IMR-90 (cell line): ENCODE measurements at regions not wholly inside any gene's neighbourhood (a gene's known extent, or its start where the extent isn't known, plus 50 kb on each side); places are given as distances from the start of the nearest gene placed in this dataset.

ENCODE experiments used
- ATAC-seq: fragments of 200-7000 bp; cut with Tn5 transposase; 2 replicates; pipeline ENCODE4 v1.9.1; 2020; ENCODE audit warnings: low read depth, mild to moderate bottlenecking, moderate library complexity
- BruUV-seq: library from RNA; stranded (reverse); fragments of 400-500 nt; replicated peaks from 2 replicates; lab custom pipeline; 2021; lab: Mats Ljungman, UMichigan
- CTCF ChIA-PET: fragments of 300-600 bp; formaldehyde crosslinking; extraction: SDS; loops from one replicate; lab custom pipeline; 2021; ENCODE audit warnings: antibody characterized with exemption; lab: Yijun Ruan, JAX
- POLR2A ChIA-PET: fragments of 300-600 bp; sonication (Branson Sonifier 250); formaldehyde crosslinking; loops from one replicate; lab custom pipeline; 2022; ENCODE audit warnings: antibody characterized with exemption; ENCODE audit not compliant: unreplicated experiment; lab: Charles Lee
- DNase-seq: peaks from one replicate; pipeline ENCODE4 v3.0.0; 2013
- H2AFZ ChIP-seq: replicated peaks from 2 replicates; pipeline ENCODE3; 2013; ENCODE audit warnings: low read length, mild to moderate bottlenecking; ENCODE audit not compliant: poor library complexity
- H2AK5ac ChIP-seq: 2 replicates; pipeline ENCODE4 v1.6.1; 2013; ENCODE audit warnings: low read depth, low read length, inconsistent platforms
- H2AK9ac ChIP-seq: replicated peaks from 2 replicates; pipeline ENCODE3; 2013; ENCODE audit warnings: mild to moderate bottlenecking, low read depth, low read length, moderate library complexity; ENCODE audit not compliant: poor library complexity
- H2BK120ac ChIP-seq: 2 replicates; pipeline ENCODE4 v1.6.1; 2013; ENCODE audit warnings: low read depth, low read length, inconsistent platforms
- H2BK15ac ChIP-seq: 3 replicates; pipeline ENCODE4 v1.6.1; 2013; ENCODE audit warnings: low read depth, low read length, inconsistent platforms
- H2BK20ac ChIP-seq: 2 replicates; pipeline ENCODE4 v1.6.1; 2013; ENCODE audit warnings: low read depth, mild to moderate bottlenecking, inconsistent platforms, low read length, moderate library complexity
- H2BK5ac ChIP-seq: 2 replicates; pipeline ENCODE4 v1.6.1; 2013; ENCODE audit warnings: mild to moderate bottlenecking, low read depth, low read length, inconsistent platforms; ENCODE audit not compliant: poor library complexity, severe bottlenecking
- H3K14ac ChIP-seq: replicated peaks from 2 replicates; pipeline ENCODE4 v1.6.1; 2013; ENCODE audit warnings: low read depth, low read length, inconsistent platforms
- H3K18ac ChIP-seq: 2 replicates; pipeline ENCODE4 v1.6.1; 2013; ENCODE audit warnings: low read depth, low read length, control low read depth
- H3K23ac ChIP-seq: 2 replicates; pipeline ENCODE4 v1.6.1; 2013; ENCODE audit warnings: low read depth, low read length, inconsistent platforms
- H3K27ac ChIP-seq: 2 replicates; pipeline ENCODE4 v1.5.1; 2013; ENCODE audit warnings: mild to moderate bottlenecking, control low read depth, low read length; ENCODE audit not compliant: insufficient read depth
- H3K27me3 ChIP-seq: 2 replicates; pipeline ENCODE4 v1.6.1; 2013; ENCODE audit warnings: low read length; ENCODE audit not compliant: control insufficient read depth, insufficient read depth
- H3K36me3 ChIP-seq: 2 replicates; pipeline ENCODE4 v1.6.1; 2013; ENCODE audit warnings: low read length, mixed read lengths; ENCODE audit not compliant: control insufficient read depth, insufficient read depth
- H3K4ac ChIP-seq: 2 replicates; pipeline ENCODE4 v1.6.1; 2013; ENCODE audit warnings: low read depth, low read length, inconsistent platforms
- H3K4me1 ChIP-seq: 2 replicates; pipeline ENCODE4 v1.6.1; 2013; ENCODE audit warnings: low read length, mixed read lengths; ENCODE audit not compliant: control insufficient read depth, insufficient read depth
- H3K4me2 ChIP-seq: 2 replicates; pipeline ENCODE4 v1.6.1; 2013; ENCODE audit warnings: low read depth, mild to moderate bottlenecking, control low read depth, low read length, moderate library complexity
- H3K4me3 ChIP-seq: 2 replicates; pipeline ENCODE4 v1.5.1; 2013; ENCODE audit warnings: low read depth, mild to moderate bottlenecking, control low read depth, low read length, moderate library complexity; ENCODE audit not compliant: insufficient read depth
- H3K56ac ChIP-seq: 2 replicates; pipeline ENCODE4 v1.6.1; 2013; ENCODE audit warnings: low read length, inconsistent platforms; ENCODE audit not compliant: insufficient read depth; ENCODE audit errors: extremely low read depth
- H3K79me1 ChIP-seq, 2 experiments: 2 replicates each; pipeline ENCODE4 v1.6.1; 2013; ENCODE audit warnings: low read length in 2 of 2, inconsistent platforms in 1 of 2, low read depth in 1 of 2
- H3K9ac ChIP-seq: 2 replicates; pipeline ENCODE4 v1.6.1; 2013; ENCODE audit warnings: low read depth, low read length, control low read depth
- H3K9me1 ChIP-seq: 2 replicates; pipeline ENCODE4 v1.6.1; 2013; ENCODE audit warnings: low read length, inconsistent platforms; ENCODE audit not compliant: insufficient read depth
- H3K9me3 ChIP-seq: 2 replicates; pipeline ENCODE4 v1.6.1; 2013; ENCODE audit warnings: low read length; ENCODE audit not compliant: control insufficient read depth, insufficient read depth
- H4K20me1 ChIP-seq: 2 replicates; pipeline ENCODE4 v1.6.1; 2013; ENCODE audit warnings: low read length, inconsistent platforms; ENCODE audit not compliant: insufficient read depth
- H4K5ac ChIP-seq: 2 replicates; pipeline ENCODE4 v1.6.1; 2013; ENCODE audit warnings: mild to moderate bottlenecking, low read depth, low read length, control low read depth
- H4K8ac ChIP-seq, 2 experiments: 2 replicates each; pipeline ENCODE4 v1.6.1; 2013; ENCODE audit warnings: low read depth in 2 of 2, low read length in 2 of 2, control low read depth in 1 of 2, inconsistent platforms in 1 of 2
- H4K91ac ChIP-seq: 2 replicates; pipeline ENCODE4 v1.6.1; 2013; ENCODE audit warnings: low read depth, low read length, inconsistent platforms; ENCODE audit not compliant: insufficient read depth
- BHLHE40 ChIP-seq: fragments of 150-350 bp; IDR thresholded peaks from 2 replicates; pipeline ENCODE4 v1.6.1; 2016; ENCODE audit warnings: mild to moderate bottlenecking, low read depth, low read length
- CEBPB ChIP-seq: IDR thresholded peaks from 2 replicates; pipeline ENCODE4 v1.6.1; 2012; ENCODE audit warnings: low read depth, low read length, improper control_type of control experiment
- CHD1 ChIP-seq: IDR thresholded peaks from 2 replicates; pipeline ENCODE4 v1.6.1; 2012; ENCODE audit warnings: low read depth, low read length, improper control_type of control experiment
- FOS ChIP-seq: fragments of 150-350 bp; IDR thresholded peaks from 2 replicates; pipeline ENCODE4 v1.6.1; 2016; ENCODE audit warnings: low read depth, low read length
- MAFK ChIP-seq: IDR thresholded peaks from 2 replicates; pipeline ENCODE4 v1.6.1; 2012; ENCODE audit warnings: low read depth, low read length, improper control_type of control experiment
- NFE2L2 ChIP-seq: fragments of 150-350 bp; IDR thresholded peaks from 2 replicates; pipeline ENCODE4 v1.6.1; 2016; ENCODE audit warnings: low read depth, mild to moderate bottlenecking, low read length
- SMC3 ChIP-seq: fragments of 150-350 bp; IDR thresholded peaks from 2 replicates; pipeline ENCODE4 v1.6.1; 2016; ENCODE audit warnings: low read depth, mild to moderate bottlenecking, antibody characterized with exemption, low read length, moderate library complexity
- USF2 ChIP-seq: fragments of 150-350 bp; IDR thresholded peaks from 2 replicates; pipeline ENCODE4 v1.6.1; 2017; ENCODE audit warnings: mild to moderate bottlenecking, antibody characterized with exemption, low read length, low read depth
- WGBS, 2 experiments: methylation state at CpG; one replicate each; pipeline versions ENCODE4 v1.1.5 to v1.1.7; 2013; ENCODE audit warnings: missing lambda C conversion rate in 2 of 2; ENCODE audit not compliant: insufficient read length in 1 of 2; ENCODE audit errors: extremely low coverage in 2 of 2; 5-methylcytosine and 5-hydroxymethylcytosine counted together
- dilution Hi-C: fragments of 300-500 bp; cut with HindIII; formaldehyde crosslinking; loops from one replicate; pipeline ENCODE4 v1.14.3; 2018; ENCODE audit warnings: low sequenced_read_pairs; ENCODE audit not compliant: unreplicated experiment
- in situ Hi-C: fragments of 300-500 bp; cut with MboI; formaldehyde crosslinking; loops from 3 replicates; pipeline ENCODE4 v1.14.3; 2019; ENCODE audit warnings: low sequenced_read_pairs, inconsistent platforms, mixed read lengths
- intact Hi-C: fragments of 100-400 bp; cut with micrococcal nuclease; formaldehyde crosslinking; loops from 2 replicates; pipeline ENCODE4 v1.10.0; 2022

DNA sequence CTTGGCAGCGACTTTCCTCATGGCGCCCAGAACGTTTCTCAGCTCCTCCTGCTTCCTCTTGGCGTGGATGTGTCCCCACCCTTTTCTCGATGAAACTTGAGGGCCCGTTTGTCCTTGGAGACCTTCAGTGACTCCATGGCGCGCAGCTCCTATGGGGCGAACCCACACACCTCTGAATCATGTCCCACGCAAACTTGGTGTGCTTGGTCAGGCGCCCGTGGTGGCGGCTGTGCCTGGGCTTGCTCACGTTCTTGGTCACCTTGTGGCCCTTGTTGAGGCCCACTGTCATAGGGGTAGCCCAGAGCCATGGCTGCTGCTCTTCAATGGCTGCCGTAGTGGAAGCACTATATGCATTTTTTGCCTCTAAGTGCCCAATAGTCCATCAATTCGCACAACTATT is 117.5 kb upstream of the FOXP2 start:
- TF ChIP-seq SMC3 (no peak), BHLHE40 (no peak), NFE2L2 (no peak), FOS (no peak), USF2 (no peak), MAFK (no peak), CEBPB (no peak), CHD1 (no peak)
- no peak overlapping the region for H2BK20ac ChIP-seq
- H3K9ac ChIP-seq = no peak overlapping the region
- H3K79me1 ChIP-seq = no peaks in the 10 kb centered on the region
- ChIA-PET CTCF (interaction anchor here (0.6 kb wide), 1 partner anchor 191 kb away, joined by 6 read pairs; no protein-coding TSS in a partner anchor), POLR2A (no interaction called here)
- H3K23ac ChIP-seq = no peak overlapping the region
- no peak overlapping the region for H3K27ac ChIP-seq
- H3K9me3 ChIP-seq = no peaks in the 10 kb centered on the region
- no peak overlapping the region for H3K56ac ChIP-seq
- no peak overlapping the region for H2BK15ac ChIP-seq
- no peaks in the 10 kb centered on the region for H3K4me1 ChIP-seq
- no peak overlapping the region for H2BK120ac ChIP-seq
- no peak overlapping the region for H2BK5ac ChIP-seq
- H2AK9ac ChIP-seq = no peak overlapping the region
- H2AFZ ChIP-seq = no peak overlapping the region
- no peak overlapping the region for H4K8ac ChIP-seq
- H3K4ac ChIP-seq = no peak overlapping the region
- dilution Hi-C loops = no loop called here
- ATAC-seq (no peak), DNase-seq (no peak)
- H3K4me2 ChIP-seq = no peak overlapping the region
- H4K91ac ChIP-seq = no peak overlapping the region
- H3K14ac ChIP-seq = no peak overlapping the region
- H3K27me3 ChIP-seq = no peaks in the 10 kb centered on the region
- no peak overlapping the region for H4K5ac ChIP-seq
- no peaks in the 10 kb centered on the region for H3K36me3 ChIP-seq
- BruUV-seq = no TSS peak
- in situ Hi-C loops = no loop called here
- no peaks in the 10 kb centered on the region for H4K20me1 ChIP-seq
- H3K18ac ChIP-seq = no peak overlapping the region
- 94% methylated on average over 10 of the region's 16 CpGs; no CpG with 5 or more reads in 1 of the 2 experiments for WGBS, 2 experiments
- no peaks in the 10 kb centered on the region for H3K9me1 ChIP-seq
- H3K4me3 ChIP-seq = no peak overlapping the region
- intact Hi-C loops = no loop called here
- H2AK5ac ChIP-seq = no peak overlapping the region
